KG1 (cell line): ENCODE measurements at regions not wholly inside any gene's neighbourhood (a gene's known extent, or its start where the extent isn't known, plus 50 kb on each side); places are given as distances from the start of the nearest gene placed in this dataset.
"Not testable (repeated sequence)": the region's sequence is repeated elsewhere in the genome, so short reads cannot be mapped to it uniquely, and the experiment has no call there.

Experiments
- DNase-seq: peaks from one replicate; lab custom pipeline; 2025; lab: John Stamatoyannopoulos, UW

DNA sequence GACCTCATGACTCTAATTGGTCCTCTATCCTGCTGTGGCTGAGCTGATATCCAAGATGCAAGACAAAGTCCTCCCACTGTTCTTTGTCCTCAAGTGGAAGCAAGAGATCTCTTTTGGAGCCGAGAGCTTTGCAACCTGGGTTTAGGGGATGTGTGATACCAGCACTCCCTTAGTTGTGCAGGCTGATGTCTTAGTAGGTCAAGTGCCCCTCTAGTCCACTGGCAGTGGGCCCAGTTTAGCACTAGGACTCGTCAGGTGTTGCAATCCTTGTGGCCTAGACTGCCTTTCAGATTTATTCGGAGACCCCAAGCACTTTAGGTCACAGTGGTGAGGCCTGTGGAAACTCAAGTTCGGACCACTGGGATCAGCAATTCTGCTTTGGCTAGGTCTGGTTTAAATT, 64.0 kb downstream of the GPRASP3 start:
- DNase-seq, result no peak

GRCh38 chrX:102787283-102787682, 66.7 kb downstream of the GPRASP3 start:
- no peak for DNase-seq

DNA sequence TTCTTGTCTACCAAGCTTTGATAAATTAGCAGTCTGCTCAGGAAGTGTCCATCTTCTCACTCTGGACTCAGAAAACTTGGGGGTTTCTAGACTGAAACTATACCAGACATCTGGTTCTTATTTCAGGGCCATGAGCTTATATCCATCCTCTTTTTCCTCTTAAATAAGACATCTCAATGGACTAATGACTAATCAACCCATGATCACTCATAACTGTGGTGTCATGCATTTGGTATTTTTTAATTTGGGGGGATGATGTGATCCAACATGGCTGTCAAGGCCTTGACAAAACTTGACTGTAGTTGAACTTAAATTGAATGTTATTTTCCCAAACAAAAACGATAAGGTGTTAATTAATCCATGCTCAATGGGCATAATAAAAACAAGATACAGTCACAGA, 87.8 kb downstream of the GPRASP3 start:
- no peak for DNase-seq

GRCh38 chrX:102818269-102818668, 97.7 kb downstream of the GPRASP3 start:
- not testable (repeated sequence) for DNase-seq

DNA sequence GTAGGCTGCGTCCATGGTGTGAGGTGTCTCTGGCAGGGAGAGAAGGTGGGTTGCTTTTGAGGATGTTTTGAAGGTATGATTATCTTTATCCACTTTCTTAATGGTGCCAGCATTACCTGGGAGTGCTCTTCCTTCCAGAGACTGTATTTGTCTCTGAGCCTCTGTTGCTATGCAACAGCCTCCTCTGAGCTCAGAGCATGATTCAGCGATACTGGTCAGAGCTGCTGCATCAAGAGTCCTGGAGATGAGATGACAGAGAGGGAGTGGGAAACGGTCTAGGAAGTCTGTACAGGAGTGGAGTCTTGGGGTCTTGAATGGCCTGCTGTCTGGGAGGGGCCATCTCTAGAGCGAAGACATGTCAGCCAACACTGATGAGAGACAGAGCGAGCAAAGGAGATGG, 104.4 kb upstream of the RAB40AL start:
- no peak for DNase-seq

GRCh38 chrX:102833136-102833535, 103.9 kb upstream of the RAB40AL start:
- no peak for DNase-seq

GRCh38 chrX:102835504-102836146, 101.4 kb upstream of the RAB40AL start:
- no peak for DNase-seq

- no peak for DNase-seq
Observed at GRCh38 chrX:102837847-102838246, 99.2 kb upstream of the RAB40AL start.

GRCh38 chrX:102840871-102841705, 96.0 kb upstream of the RAB40AL start:
- no peak for DNase-seq

DNA sequence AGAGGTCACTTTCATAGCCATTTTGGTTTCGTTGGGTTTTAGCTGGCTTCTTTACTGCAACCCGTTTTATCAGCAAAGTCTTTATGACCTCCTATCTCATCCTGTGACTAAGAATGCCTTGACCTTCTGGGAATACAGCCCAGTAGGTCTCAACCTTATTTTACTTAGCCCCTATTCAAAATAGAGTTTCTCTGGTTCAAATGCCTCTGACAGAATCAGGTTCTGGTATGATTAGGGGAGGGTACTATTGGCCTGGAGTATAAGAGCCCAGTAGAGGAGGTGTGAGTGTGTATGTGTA, 95.4 kb upstream of the RAB40AL start:
- DNase-seq, result no peak

- no peak for DNase-seq
Observed at GRCh38 chrX:102845020-102845419, 92.1 kb upstream of the RAB40AL start.

GRCh38 chrX:102846544-102847236, 90.4 kb upstream of the RAB40AL start:
- no peak for DNase-seq

DNA sequence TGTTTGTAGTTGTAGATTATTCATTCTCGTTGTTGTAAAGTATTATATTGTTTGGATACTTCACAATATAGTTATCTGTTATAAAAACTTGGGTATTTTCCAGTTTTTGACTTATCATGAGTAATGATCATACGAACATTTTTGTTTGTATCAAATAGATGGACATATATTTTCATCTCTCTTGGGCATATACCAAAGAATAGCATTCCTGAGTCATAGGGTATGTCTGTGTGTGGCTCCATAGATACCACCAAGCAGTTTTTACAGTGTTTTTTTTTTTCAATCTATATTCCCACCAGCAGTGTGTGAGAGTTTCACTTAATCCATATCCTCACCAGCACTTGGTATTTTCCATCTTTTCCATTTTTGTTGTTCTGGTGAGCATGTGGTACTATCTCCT, 89.7 kb upstream of the RAB40AL start:
- no peak for DNase-seq

DNA sequence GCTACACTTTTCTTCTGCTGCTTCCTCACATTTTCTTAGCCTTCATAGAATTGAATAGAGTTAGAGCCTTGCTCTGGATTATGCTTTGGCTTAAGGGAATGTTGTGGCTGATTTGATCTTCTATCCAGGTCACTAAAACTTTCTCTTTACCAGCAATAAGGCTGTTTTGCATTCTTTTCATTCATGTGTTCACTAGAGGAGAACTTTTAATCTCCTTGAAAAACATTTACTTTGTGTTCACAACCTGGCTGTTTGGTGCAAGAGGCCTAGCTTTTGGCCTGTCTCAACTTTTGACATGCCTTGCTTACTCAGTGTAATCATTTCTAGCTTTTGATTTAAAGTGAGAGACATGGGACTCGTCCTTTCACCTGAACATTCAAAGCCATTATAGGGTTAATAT, 87.7 kb upstream of the RAB40AL start:
- DNase-seq, result no peak

DNA sequence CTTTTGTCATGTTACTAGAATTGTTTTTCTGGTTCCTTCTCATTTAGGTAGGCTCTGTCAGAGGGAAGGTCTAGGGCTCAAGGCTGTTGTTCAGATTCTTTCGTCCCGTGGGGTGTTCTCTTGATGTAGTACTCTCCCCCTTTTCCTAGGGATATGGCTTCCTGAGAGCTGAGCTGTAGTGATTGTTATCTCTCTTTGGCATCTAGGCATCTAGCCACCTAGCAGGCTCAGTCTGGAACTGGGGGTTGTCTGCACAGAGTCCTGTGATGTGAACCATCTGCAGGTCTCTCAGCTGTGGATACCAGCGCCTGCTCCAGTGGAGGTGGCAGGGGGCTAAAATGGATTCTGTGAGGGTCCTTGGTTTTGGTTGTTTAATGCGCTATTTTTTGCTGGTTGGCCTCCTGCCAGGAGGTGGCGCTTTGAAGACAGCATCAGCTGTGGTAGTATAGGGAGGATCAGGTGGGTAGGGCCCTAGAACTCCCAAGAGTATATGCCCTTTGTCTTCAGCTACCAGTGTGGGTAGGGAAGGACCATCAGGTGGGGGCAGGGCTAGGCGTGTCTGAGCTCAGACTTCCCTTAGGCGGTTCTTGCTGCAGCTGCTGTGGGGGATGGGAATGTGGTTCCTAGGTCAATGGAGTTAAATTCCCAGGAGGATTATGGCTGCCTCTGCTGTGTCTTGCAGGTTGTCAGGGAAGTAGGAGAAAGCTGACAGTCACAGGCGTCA, 78.1 kb upstream of the RAB40AL start:
- DNase-seq, result not testable (repeated sequence)

- no peak for DNase-seq
Observed at GRCh38 chrX:102859550-102859871, 77.6 kb upstream of the RAB40AL start.

- no peak for DNase-seq
Observed at GRCh38 chrX:102860235-102860634, 76.8 kb upstream of the RAB40AL start.

- DNase-seq, result peak; percentile 8
Observed at GRCh38 chrX:102863735-102864134, 73.3 kb upstream of the RAB40AL start.

- DNase-seq, result no peak
Observed at GRCh38 chrX:102866981-102867656, 70.0 kb upstream of the RAB40AL start.

- DNase-seq, result no peak
Observed at GRCh38 chrX:102883491-102883890, 53.6 kb upstream of the RAB40AL start.
